Kidney (tissue), 13 donors: ENCODE measurements at regions not wholly inside any gene's neighbourhood (a gene's known extent, or its start where the extent isn't known, plus 50 kb on each side); places are given as distances from the start of the nearest gene placed in this dataset.

Source experiments
- DNase-seq, 5 donors: peaks; one replicate each; pipeline ENCODE4 v3.0.0-alpha.2; 2013 to 2020
- FAIRE-seq: peaks from 2 replicates; lab custom pipeline; 2012; peaks lifted over from hg19 to GRCh38; lab: Jason Lieb, UNC
- H3K27ac ChIP-seq, 2 donors: one replicate each; pipeline ENCODE4 v1.7.0; 2013; ENCODE audit warnings: low read depth in 2 of 2, low read length in 2 of 2, inconsistent platforms in 1 of 2
- H3K27me3 ChIP-seq: one replicate; pipeline ENCODE4 v1.7.1; 2013; ENCODE audit warnings: low read length, inconsistent platforms; ENCODE audit not compliant: control insufficient read depth, insufficient read depth
- H3K36me3 ChIP-seq, 3 donors: one replicate each; pipeline versions ENCODE4 v1.7.0 to v1.7.1; 2013; ENCODE audit warnings: low read length in 3 of 3, control low read depth in 1 of 3, inconsistent platforms in 1 of 3; ENCODE audit not compliant: insufficient read depth in 3 of 3, control insufficient read depth in 2 of 3
- H3K4me1 ChIP-seq, 3 donors: one replicate each; pipeline versions ENCODE4 v1.7.0 to v1.7.1; 2013; ENCODE audit warnings: low read length in 3 of 3, inconsistent platforms in 1 of 3, low read depth in 1 of 3; ENCODE audit not compliant: control insufficient read depth in 2 of 3, insufficient read depth in 2 of 3
- H3K4me3 ChIP-seq, 3 donors: one replicate each; pipeline versions ENCODE4 v1.7.0 to v1.8.1; 2013; ENCODE audit warnings: low read length in 3 of 3, control low read depth in 1 of 3, inconsistent platforms in 1 of 3
- H3K9ac ChIP-seq, 3 donors: one replicate each; pipeline versions ENCODE4 v1.7.0 to v1.7.1; 2013; ENCODE audit warnings: low read length in 3 of 3, control low read depth in 1 of 3, inconsistent platforms in 1 of 3
- H3K9me3 ChIP-seq, 3 donors: one replicate each; pipeline versions ENCODE4 v1.7.0 to v1.7.1; 2013; ENCODE audit warnings: low read length in 3 of 3, control low read depth in 1 of 3, inconsistent platforms in 1 of 3; ENCODE audit not compliant: control insufficient read depth in 2 of 3, insufficient read depth in 1 of 3
- CTCF ChIP-seq: IDR thresholded peaks from 3 replicates; pipeline ENCODE4 v1.5.1; 2012; ENCODE audit warnings: mild to moderate bottlenecking, moderate library complexity, borderline replicate concordance; ENCODE audit not compliant: insufficient read depth; ENCODE audit errors: extremely low read depth
- intact Hi-C: fragments of 100-400 bp; cut with DNase I; formaldehyde crosslinking; loops from one replicate; pipeline ENCODE4 v1.11.1; 2022
- donor health status: control.
- donor health status: control.
- donor health status: control.
- donor health status: control.
- donor health status: control.
- donor health status: DM: yes; HTN: yes; CAD: no.
- donor health status: Normal renal cell carcinoma (clear cell type).

GRCh38 chr6:90953405-90954161 is 366.7 kb upstream of the MAP3K7 start:
- H3K27me3 ChIP-seq: no peaks in the 10 kb centered on the region
- H3K9ac ChIP-seq: no peak overlapping the region
- intact Hi-C loops: no loop called here
- H3K4me3 ChIP-seq: no peak overlapping the region
- no peak for DNase-seq
- H3K9me3 ChIP-seq: no peaks in the 10 kb centered on the region
- H3K4me1 ChIP-seq: no peaks in the 10 kb centered on the region
- no peaks in the 10 kb centered on the region for H3K36me3 ChIP-seq
- no peak for TF ChIP-seq CTCF
- H3K27ac ChIP-seq: no peak overlapping the region
- no peak for FAIRE-seq

GRCh38 chr6:90952176-90952575 is 365.3 kb upstream of the MAP3K7 start:
- no peak for TF ChIP-seq CTCF
- DNase-seq: no peak
- FAIRE-seq: no peak
- Histone ChIP-seq H3K36me3 (no peaks in the 10 kb centered on the region), H3K9me3 (no peaks in the 10 kb centered on the region), H3K27me3 (no peaks in the 10 kb centered on the region), H3K4me3 (no peak overlapping the region), H3K4me1 (no peaks in the 10 kb centered on the region), H3K9ac (no peak overlapping the region), H3K27ac (no peak overlapping the region)
- intact Hi-C loops: no loop called here

GRCh38 chr6:90948540-90948939 is 361.7 kb upstream of the MAP3K7 start:
- Histone ChIP-seq H3K4me3 (no peak overlapping the region), H3K36me3 (no peaks in the 10 kb centered on the region), H3K4me1 (no peaks in the 10 kb centered on the region), H3K27ac (no peak overlapping the region), H3K9ac (no peak overlapping the region), H3K9me3 (no peaks in the 10 kb centered on the region), H3K27me3 (no peaks in the 10 kb centered on the region)
- no peak for TF ChIP-seq CTCF
- intact Hi-C loops: no loop called here
- no peak for DNase-seq
- FAIRE-seq: no peak
